HEK293 (cell line): ENCODE measurements at regions not wholly inside any gene's neighbourhood (a gene's known extent, or its start where the extent isn't known, plus 50 kb on each side); places are given as distances from the start of the nearest gene placed in this dataset.
"Not testable (repeated sequence)": the region's sequence is repeated elsewhere in the genome, so short reads cannot be mapped to it uniquely, and the experiment has no call there.

Experiments
- FEZF1 ChIP-seq: fragments of 450-650 bp; formaldehyde crosslinking; IDR thresholded peaks from 2 replicates; pipeline ENCODE4 v1.5.1; 2016; ENCODE audit warnings: missing biosample characterization, missing genetic modification characterization
- MEIS1 ChIP-seq: sonication (generic); formaldehyde crosslinking; IDR thresholded peaks from 2 replicates; pipeline ENCODE4 v1.8.1; 2022; ENCODE audit warnings: missing genetic modification reagents, mild to moderate bottlenecking, borderline replicate concordance
- YY1 ChIP-seq: fragments of 450-650 bp; formaldehyde crosslinking; IDR thresholded peaks from 2 replicates; pipeline ENCODE4 v1.5.1; 2018; ENCODE audit warnings: missing biosample characterization, missing genetic modification characterization
- ZFP41 ChIP-seq: fragments of 450-650 bp; formaldehyde crosslinking; IDR thresholded peaks from 2 replicates; pipeline ENCODE4 v1.5.1; 2016; ENCODE audit warnings: missing biosample characterization, missing genetic modification characterization, borderline replicate concordance
- ZNF114 ChIP-seq: fragments of 450-650 bp; formaldehyde crosslinking; IDR thresholded peaks from 2 replicates; pipeline ENCODE4 v1.5.0; 2017; ENCODE audit warnings: missing biosample characterization, missing genetic modification characterization
- ZNF354C ChIP-seq: fragments of 450-650 bp; formaldehyde crosslinking; IDR thresholded peaks from 2 replicates; pipeline ENCODE4 v1.5.1; 2016; ENCODE audit warnings: missing biosample characterization, missing genetic modification characterization, low read depth, borderline replicate concordance
- ZNF768 ChIP-seq: fragments of 450-650 bp; formaldehyde crosslinking; IDR thresholded peaks from 2 replicates; pipeline ENCODE4 v1.5.1; 2018; ENCODE audit warnings: missing biosample characterization, mild to moderate bottlenecking, missing genetic modification characterization
- ZXDB ChIP-seq: fragments of 450-650 bp; formaldehyde crosslinking; IDR thresholded peaks from 2 replicates; pipeline ENCODE4 v1.5.1; 2016; ENCODE audit warnings: missing biosample characterization, missing genetic modification characterization
- TF ChIP-seq, protein P1 (sequence below): fragments of 450-650 bp; formaldehyde crosslinking; IDR thresholded peaks from 2 replicates; pipeline ENCODE4 v1.5.1; 2016; ENCODE audit warnings: missing biosample characterization, missing genetic modification characterization
- TF ChIP-seq, protein P2 (sequence below): fragments of 450-650 bp; formaldehyde crosslinking; IDR thresholded peaks from 2 replicates; pipeline ENCODE4 v1.5.1; 2016; ENCODE audit warnings: missing biosample characterization, missing genetic modification characterization

DNA sequence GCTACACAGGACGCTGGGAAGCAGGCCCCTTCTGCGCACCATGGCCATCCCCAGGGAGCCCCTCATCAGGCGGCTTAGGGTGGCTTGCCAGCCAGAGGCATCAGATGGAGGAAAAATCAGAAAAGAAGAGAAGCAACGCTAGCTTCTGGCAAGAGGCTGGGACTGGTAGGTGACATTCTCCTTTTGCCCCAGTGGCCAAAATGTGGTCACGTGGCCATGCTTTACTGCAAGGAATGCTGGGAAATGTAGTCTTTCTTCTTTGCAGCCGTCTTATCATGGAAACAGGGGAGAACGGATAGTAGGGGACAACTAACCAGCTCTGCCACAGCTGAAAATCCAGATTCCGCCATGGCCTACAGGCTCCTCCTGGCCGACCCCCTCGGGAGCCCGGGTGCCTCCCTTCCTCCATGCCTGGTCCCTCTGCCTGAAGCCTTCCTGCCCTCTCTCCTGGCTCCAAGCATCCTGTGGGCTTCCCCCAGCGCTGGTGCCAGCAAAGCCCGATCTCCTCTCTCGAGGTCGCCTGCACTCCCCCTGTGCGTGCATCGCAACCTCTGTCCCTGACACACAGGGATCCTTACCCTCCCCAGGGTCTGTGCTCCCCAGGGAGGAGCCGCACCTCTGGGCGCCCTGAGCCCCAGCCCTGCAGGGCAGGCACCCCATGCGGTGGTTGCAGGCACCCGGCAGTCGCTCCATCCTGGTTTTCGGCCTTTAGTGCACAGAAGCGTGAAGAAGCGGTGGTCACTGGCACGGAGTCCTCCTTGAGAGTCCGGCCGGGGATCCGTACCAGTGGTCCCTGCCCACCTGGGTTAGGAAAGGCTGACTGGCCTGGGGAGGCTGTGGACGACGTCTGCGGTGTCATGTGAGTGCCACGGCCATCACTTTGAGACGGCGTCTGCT, 307.7 kb downstream of the TP53TG3F start:
- TF ChIP-seq YY1 (tag by site-specific recombination); ZXDB (tag by site-specific recombination); MEIS1 (CRISPR knock-in tag); FEZF1 (tag by site-specific recombination); ZNF114; ZNF354C; ZNF768; ZFP41: not testable (repeated sequence)
- TF ChIP-seq, protein P1, sequence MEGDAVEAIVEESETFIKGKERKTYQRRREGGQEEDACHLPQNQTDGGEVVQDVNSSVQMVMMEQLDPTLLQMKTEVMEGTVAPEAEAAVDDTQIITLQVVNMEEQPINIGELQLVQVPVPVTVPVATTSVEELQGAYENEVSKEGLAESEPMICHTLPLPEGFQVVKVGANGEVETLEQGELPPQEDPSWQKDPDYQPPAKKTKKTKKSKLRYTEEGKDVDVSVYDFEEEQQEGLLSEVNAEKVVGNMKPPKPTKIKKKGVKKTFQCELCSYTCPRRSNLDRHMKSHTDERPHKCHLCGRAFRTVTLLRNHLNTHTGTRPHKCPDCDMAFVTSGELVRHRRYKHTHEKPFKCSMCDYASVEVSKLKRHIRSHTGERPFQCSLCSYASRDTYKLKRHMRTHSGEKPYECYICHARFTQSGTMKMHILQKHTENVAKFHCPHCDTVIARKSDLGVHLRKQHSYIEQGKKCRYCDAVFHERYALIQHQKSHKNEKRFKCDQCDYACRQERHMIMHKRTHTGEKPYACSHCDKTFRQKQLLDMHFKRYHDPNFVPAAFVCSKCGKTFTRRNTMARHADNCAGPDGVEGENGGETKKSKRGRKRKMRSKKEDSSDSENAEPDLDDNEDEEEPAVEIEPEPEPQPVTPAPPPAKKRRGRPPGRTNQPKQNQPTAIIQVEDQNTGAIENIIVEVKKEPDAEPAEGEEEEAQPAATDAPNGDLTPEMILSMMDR, result not testable (repeated sequence)
- TF ChIP-seq, protein P2, sequence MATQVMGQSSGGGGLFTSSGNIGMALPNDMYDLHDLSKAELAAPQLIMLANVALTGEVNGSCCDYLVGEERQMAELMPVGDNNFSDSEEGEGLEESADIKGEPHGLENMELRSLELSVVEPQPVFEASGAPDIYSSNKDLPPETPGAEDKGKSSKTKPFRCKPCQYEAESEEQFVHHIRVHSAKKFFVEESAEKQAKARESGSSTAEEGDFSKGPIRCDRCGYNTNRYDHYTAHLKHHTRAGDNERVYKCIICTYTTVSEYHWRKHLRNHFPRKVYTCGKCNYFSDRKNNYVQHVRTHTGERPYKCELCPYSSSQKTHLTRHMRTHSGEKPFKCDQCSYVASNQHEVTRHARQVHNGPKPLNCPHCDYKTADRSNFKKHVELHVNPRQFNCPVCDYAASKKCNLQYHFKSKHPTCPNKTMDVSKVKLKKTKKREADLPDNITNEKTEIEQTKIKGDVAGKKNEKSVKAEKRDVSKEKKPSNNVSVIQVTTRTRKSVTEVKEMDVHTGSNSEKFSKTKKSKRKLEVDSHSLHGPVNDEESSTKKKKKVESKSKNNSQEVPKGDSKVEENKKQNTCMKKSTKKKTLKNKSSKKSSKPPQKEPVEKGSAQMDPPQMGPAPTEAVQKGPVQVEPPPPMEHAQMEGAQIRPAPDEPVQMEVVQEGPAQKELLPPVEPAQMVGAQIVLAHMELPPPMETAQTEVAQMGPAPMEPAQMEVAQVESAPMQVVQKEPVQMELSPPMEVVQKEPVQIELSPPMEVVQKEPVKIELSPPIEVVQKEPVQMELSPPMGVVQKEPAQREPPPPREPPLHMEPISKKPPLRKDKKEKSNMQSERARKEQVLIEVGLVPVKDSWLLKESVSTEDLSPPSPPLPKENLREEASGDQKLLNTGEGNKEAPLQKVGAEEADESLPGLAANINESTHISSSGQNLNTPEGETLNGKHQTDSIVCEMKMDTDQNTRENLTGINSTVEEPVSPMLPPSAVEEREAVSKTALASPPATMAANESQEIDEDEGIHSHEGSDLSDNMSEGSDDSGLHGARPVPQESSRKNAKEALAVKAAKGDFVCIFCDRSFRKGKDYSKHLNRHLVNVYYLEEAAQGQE, result not testable (repeated sequence)
